ENCODE measurements at regions not wholly inside any gene's neighbourhood (a gene's known extent, or its start where the extent isn't known, plus 50 kb on each side); places are given as distances from the start of the nearest gene placed in this dataset.
"Not testable (repeated sequence)": the region's sequence is repeated elsewhere in the genome, so short reads cannot be mapped to it uniquely, and the experiment has no call there.

- no peak for DNase-seq (ENCODE audit: low read depth in 2 of 2)
These were observed 54.9 kb upstream of the ZNF678 start for GRCh38 chr1:227508431-227508830.

- not testable (repeated sequence) for DNase-seq (ENCODE audit: low read depth in 2 of 2)
These were observed 56.6 kb upstream of the ZNF678 start for GRCh38 chr1:227506490-227507393.

- not testable (repeated sequence) for DNase-seq (ENCODE audit: low read depth in 2 of 2)
These were observed 67.3 kb upstream of the ZNF678 start for GRCh38 chr1:227496045-227496444.

GRCh38 chr1:227493863-227494551 is 69.3 kb upstream of the ZNF678 start:
- not testable (repeated sequence) for DNase-seq (ENCODE audit: low read depth in 2 of 2)

- no peak for DNase-seq (ENCODE audit: low read depth in 2 of 2)
These were observed 72.9 kb upstream of the ZNF678 start for GRCh38 chr1:227490478-227490877.

- no peak for DNase-seq (ENCODE audit: low read depth in 2 of 2)
These were observed 73.4 kb upstream of the ZNF678 start for GRCh38 chr1:227490001-227490400.

GRCh38 chr1:227489572-227489971 is 73.8 kb upstream of the ZNF678 start:
- DNase-seq (ENCODE audit: low read depth in 2 of 2): no peak

- no peak for DNase-seq (ENCODE audit: low read depth in 2 of 2)
These were observed 75.8 kb upstream of the ZNF678 start for GRCh38 chr1:227487606-227488005.

GRCh38 chr1:227486559-227486958 is 76.8 kb upstream of the ZNF678 start:
- DNase-seq (ENCODE audit: low read depth in 2 of 2): no peak

GRCh38 chr1:227482023-227482299 is 81.4 kb upstream of the ZNF678 start:
- DNase-seq (ENCODE audit: low read depth in 2 of 2): no peak

GRCh38 chr1:227474072-227474471 is 89.3 kb upstream of the ZNF678 start:
- DNase-seq (ENCODE audit: low read depth in 2 of 2): not testable (repeated sequence)

- no peak for DNase-seq (ENCODE audit: low read depth in 2 of 2)
These were observed 90.6 kb upstream of the ZNF678 start for GRCh38 chr1:227472772-227473171.

- no peak for DNase-seq (ENCODE audit: low read depth in 2 of 2)
These were observed 92.7 kb upstream of the ZNF678 start for GRCh38 chr1:227470688-227471087.

- no peak for DNase-seq (ENCODE audit: low read depth in 2 of 2)
These were observed 93.6 kb upstream of the ZNF678 start for GRCh38 chr1:227469708-227470107.

- DNase-seq (ENCODE audit: low read depth in 2 of 2): no peak
These were observed 97.2 kb upstream of the ZNF678 start for GRCh38 chr1:227466039-227466645.

- no peak for DNase-seq (ENCODE audit: low read depth in 2 of 2)
These were observed 98.1 kb upstream of the ZNF678 start for GRCh38 chr1:227465256-227465655.

- no peak for DNase-seq (ENCODE audit: low read depth in 2 of 2)
These were observed 103.4 kb upstream of the ZNF678 start for GRCh38 chr1:227459977-227460376.

GRCh38 chr1:227459326-227459841 is 104.0 kb upstream of the ZNF678 start:
- DNase-seq (ENCODE audit: low read depth in 2 of 2): no peak

- no peak for DNase-seq (ENCODE audit: low read depth in 2 of 2)
These were observed 108.7 kb upstream of the ZNF678 start for GRCh38 chr1:227454686-227455085.

- no peak for DNase-seq (ENCODE audit: low read depth in 2 of 2)
These were observed 109.6 kb upstream of the ZNF678 start for GRCh38 chr1:227453631-227454355.

- no peak for DNase-seq (ENCODE audit: low read depth in 2 of 2)
These were observed 111.4 kb upstream of the ZNF678 start for GRCh38 chr1:227451954-227452353.

- no peak for DNase-seq (ENCODE audit: low read depth in 2 of 2)
These were observed 112.3 kb upstream of the ZNF678 start for GRCh38 chr1:227451057-227451456.

All from stimulated activated CD4-positive, alpha-beta T cell treated with anti-CD3 and anti-CD28 coated beads, Interleukin-15, amount 100 ng/mL, for 48 hours (primary cell).